ENCODE measurements at regions not wholly inside any gene's neighbourhood (a gene's known extent, or its start where the extent isn't known, plus 50 kb on each side); places are given as distances from the start of the nearest gene placed in this dataset.

DNA sequence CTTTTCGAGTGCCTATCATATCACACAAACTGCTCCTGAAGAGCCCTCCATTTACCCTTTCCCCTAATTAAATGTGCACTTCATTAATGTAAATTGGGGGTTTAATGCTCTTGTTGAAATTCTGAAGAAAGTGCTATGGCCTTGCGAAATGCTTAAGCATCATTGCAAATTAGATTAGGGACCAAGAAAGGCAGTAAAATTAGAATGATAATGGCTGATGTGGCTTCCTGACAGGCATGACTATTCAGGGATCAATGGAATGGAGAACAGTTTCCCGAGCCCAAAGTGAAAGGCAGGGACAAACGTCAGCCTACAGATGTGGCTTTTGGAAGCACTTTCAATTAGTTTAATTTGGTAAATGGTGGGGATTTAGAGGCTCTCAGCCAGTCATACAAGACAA is 120.1 kb downstream of the NKX6-1 start:
- Mint-ChIP-seq H3K9me3 (no peaks in the 10 kb centered on the region), H3K4me3 (no peak overlapping the region), H3K36me3 (ENCODE audit: low read depth) (no peaks in the 10 kb centered on the region), H3K27ac (no peak overlapping the region), H3K4me1 (peaks cover 17% of the 10 kb centered on the region), H3K27me3 (ENCODE audit: low read depth, poor library complexity) (peaks cover 27% of the 10 kb centered on the region)
- TF ChIP-seq, protein P1, sequence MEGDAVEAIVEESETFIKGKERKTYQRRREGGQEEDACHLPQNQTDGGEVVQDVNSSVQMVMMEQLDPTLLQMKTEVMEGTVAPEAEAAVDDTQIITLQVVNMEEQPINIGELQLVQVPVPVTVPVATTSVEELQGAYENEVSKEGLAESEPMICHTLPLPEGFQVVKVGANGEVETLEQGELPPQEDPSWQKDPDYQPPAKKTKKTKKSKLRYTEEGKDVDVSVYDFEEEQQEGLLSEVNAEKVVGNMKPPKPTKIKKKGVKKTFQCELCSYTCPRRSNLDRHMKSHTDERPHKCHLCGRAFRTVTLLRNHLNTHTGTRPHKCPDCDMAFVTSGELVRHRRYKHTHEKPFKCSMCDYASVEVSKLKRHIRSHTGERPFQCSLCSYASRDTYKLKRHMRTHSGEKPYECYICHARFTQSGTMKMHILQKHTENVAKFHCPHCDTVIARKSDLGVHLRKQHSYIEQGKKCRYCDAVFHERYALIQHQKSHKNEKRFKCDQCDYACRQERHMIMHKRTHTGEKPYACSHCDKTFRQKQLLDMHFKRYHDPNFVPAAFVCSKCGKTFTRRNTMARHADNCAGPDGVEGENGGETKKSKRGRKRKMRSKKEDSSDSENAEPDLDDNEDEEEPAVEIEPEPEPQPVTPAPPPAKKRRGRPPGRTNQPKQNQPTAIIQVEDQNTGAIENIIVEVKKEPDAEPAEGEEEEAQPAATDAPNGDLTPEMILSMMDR (IDR thresholded peaks at IDR 0.05) = no peak
- DNase-seq = no peak

DNA sequence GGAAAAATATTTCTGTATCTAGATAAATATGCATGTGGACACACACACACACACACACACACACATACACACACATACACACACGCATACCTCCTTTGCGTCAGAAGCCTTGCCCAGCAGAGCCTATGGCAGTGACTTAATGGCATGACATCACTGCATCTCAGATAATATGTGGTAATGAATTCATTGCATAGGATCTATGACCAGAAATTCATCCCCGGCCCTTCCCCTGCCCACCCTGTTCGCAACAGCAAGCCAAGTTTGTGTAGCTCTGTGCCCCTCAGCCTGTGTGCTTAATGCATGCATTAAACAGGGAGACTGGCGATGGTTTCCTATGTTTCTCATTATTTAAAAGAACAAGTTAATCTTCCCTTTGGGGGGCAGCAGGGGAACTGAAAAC is 120.7 kb downstream of the NKX6-1 start:
- Mint-ChIP-seq H3K9me3 (no peaks in the 10 kb centered on the region), H3K27me3 (ENCODE audit: low read depth, poor library complexity) (peaks cover 28% of the 10 kb centered on the region), H3K27ac (no peak overlapping the region), H3K4me1 (peaks cover 17% of the 10 kb centered on the region), H3K36me3 (ENCODE audit: low read depth) (no peaks in the 10 kb centered on the region), H3K4me3 (no peak overlapping the region)
- TF ChIP-seq, protein P1 (IDR thresholded peaks at IDR 0.05) = no peak
- DNase-seq = no peak

DNA sequence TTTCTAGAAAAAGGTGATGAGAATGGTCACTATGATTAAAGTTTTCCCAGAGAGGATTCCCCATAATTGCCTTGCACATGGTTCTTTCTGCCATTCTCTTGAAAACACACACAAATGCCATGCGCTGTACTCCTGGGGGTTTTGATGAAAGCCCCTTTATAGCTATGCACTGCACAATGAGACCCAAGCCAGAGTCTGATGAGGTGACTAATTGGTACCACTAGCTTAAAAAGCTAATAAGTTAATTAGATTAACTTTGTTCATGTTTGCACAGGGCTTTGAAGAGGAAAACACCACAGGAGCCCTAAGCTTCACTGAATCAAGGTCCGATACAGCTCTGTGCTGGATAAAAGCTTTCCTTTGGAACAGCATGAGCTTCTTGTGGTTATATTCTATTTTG is 132.2 kb downstream of the NKX6-1 start:
- Mint-ChIP-seq H3K4me1 (peaks cover 6% of the 10 kb centered on the region), H3K4me3 (no peak overlapping the region), H3K27me3 (ENCODE audit: low read depth, poor library complexity) (peaks cover 8% of the 10 kb centered on the region), H3K36me3 (ENCODE audit: low read depth) (no peaks in the 10 kb centered on the region), H3K9me3 (peaks cover 3% of the 10 kb centered on the region), H3K27ac (no peak overlapping the region)
- DNase-seq = no peak
- TF ChIP-seq, protein P1 (IDR thresholded peaks at IDR 0.05) = no peak

DNA sequence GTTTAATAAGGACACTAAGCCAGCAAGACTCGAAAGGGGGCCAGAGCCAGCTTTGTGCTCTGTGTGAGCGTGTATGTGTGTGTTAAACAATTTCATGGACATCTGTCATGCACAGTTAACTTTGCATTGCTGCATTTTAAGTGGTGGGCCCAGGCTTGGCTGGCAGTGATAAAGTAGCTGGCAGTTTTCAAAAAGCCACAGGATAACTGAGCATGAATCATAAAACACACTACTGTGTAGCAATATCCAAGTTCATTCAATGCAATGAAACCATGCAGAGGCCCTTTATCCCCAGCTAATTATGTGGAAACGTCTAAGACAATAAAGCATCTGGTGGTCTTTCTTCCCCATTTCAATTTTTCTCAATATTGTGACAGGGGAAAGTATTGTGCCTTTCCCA is 132.9 kb downstream of the NKX6-1 start:
- Mint-ChIP-seq H3K9me3 (peaks cover 11% of the 10 kb centered on the region), H3K27ac (no peak overlapping the region), H3K4me3 (no peak overlapping the region), H3K36me3 (ENCODE audit: low read depth) (no peaks in the 10 kb centered on the region), H3K4me1 (peaks cover 6% of the 10 kb centered on the region), H3K27me3 (ENCODE audit: low read depth, poor library complexity) (peaks cover 8% of the 10 kb centered on the region)
- DNase-seq = no peak
- TF ChIP-seq, protein P1 (IDR thresholded peaks at IDR 0.05) = no peak

DNA sequence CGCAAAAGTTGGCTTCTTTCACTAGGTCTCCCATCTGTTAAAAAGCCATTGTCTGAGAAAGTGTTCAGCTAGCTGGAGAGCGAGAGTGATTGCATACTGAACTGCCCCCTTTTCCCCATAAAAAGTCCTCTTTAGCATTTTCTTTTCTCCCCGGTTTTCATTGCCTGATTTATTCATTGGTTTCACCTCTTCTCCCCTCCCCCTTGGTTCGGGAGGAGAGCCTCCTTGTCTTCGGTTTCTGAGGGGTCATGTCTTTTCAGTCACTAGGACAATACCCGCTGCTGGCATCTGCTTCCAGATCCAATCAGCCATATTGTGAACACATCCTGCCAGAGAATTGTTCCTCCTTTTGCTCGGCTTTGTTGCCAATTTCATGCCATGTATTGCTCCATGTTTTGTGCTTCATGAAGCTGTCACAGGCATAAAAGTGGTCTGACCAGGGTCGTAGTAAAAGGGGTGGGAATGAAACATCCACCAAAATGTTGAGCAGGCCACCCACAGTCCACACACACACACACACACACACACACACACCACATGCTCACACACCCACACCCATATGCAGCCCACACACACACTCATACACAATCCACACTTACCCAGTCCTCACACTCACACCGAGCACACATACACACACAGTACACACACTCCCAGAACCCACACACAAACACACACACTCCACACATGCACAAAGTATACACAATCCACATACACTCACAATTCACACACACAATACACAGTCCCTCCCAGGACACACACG is 136.0 kb downstream of the NKX6-1 start:
- Mint-ChIP-seq H3K27me3 (ENCODE audit: low read depth, poor library complexity) (peaks cover 8% of the 10 kb centered on the region), H3K4me1 (peaks cover 4% of the 10 kb centered on the region), H3K9me3 (peaks cover 14% of the 10 kb centered on the region), H3K27ac (peak overlapping the region; percentile 22), H3K4me3 (no peak overlapping the region), H3K36me3 (ENCODE audit: low read depth) (no peaks in the 10 kb centered on the region)
- no peak for DNase-seq
- TF ChIP-seq, protein P1 (IDR thresholded peaks at IDR 0.05) = no peak

DNA sequence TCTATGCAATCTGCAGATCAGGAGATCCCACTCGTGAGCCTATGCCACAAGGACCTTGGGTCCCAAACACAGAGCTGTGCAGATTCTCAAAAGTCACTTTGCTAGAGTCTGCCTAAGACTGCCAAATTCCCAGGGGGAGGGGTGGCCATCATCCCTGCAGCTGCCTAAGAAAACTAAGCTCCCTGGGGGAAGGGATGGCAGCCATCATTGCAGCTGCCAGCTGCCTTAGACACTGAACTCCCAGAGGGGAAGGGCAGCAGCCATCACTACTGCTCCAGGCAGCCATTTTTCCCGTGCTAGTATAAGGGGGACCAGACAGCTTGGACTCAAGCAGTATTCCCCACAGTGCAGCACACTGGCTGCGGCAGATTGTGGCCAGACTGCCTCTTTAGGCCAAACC is 156.9 kb downstream of the NKX6-1 start:
- TF ChIP-seq, protein P1 (IDR thresholded peaks at IDR 0.05) = no peak
- no peak overlapping the region for H3K27ac Mint-ChIP-seq
- H3K36me3 Mint-ChIP-seq (ENCODE audit: low read depth) = peaks cover 14% of the 10 kb centered on the region
- H3K4me3 Mint-ChIP-seq = no peak overlapping the region
- H3K4me1 Mint-ChIP-seq = no peaks in the 10 kb centered on the region
- no peak for DNase-seq
- peaks cover 58% of the 10 kb centered on the region for H3K9me3 Mint-ChIP-seq
- H3K27me3 Mint-ChIP-seq (ENCODE audit: low read depth, poor library complexity) = no peaks in the 10 kb centered on the region
